ENCODE measurements at regions not wholly inside any gene's neighbourhood (a gene's known extent, or its start where the extent isn't known, plus 50 kb on each side); places are given as distances from the start of the nearest gene placed in this dataset.

DNA sequence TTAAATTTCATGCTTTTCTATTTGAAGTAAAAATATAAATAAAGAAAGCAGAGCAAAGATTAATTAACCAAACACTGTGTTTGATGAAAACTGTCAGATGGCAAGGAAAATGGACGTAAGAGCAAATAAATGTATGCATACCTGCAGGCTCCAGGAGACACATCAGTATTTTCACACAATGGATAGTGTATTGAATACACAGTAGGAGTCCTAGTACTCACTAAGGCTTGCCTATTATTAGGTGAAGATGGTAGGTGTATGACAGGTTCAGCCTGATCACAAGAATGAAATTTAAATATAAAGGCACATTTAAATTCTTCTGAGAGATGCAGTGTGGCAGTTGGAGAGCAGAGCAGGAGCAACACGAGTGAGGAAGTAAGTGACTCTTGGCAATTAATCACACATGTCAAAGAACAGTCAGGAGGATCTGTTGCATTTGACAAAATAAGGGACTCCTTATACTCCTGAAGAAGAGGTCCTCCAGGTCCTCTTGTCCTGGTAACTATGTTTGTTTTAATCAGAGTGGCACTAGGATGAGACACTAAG lies 106.0 kb upstream of the NDST4 start:
- TF ChIP-seq EP300 (IDR thresholded peaks at IDR 0.05; ENCODE audit: low read depth) (no peak), POLR2A (IDR thresholded peaks at IDR 0.05) (no peak), POLR2AphosphoS5 (IDR thresholded peaks at IDR 0.05) (no peak)
- TF ChIP-seq, protein P1, sequence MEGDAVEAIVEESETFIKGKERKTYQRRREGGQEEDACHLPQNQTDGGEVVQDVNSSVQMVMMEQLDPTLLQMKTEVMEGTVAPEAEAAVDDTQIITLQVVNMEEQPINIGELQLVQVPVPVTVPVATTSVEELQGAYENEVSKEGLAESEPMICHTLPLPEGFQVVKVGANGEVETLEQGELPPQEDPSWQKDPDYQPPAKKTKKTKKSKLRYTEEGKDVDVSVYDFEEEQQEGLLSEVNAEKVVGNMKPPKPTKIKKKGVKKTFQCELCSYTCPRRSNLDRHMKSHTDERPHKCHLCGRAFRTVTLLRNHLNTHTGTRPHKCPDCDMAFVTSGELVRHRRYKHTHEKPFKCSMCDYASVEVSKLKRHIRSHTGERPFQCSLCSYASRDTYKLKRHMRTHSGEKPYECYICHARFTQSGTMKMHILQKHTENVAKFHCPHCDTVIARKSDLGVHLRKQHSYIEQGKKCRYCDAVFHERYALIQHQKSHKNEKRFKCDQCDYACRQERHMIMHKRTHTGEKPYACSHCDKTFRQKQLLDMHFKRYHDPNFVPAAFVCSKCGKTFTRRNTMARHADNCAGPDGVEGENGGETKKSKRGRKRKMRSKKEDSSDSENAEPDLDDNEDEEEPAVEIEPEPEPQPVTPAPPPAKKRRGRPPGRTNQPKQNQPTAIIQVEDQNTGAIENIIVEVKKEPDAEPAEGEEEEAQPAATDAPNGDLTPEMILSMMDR (IDR thresholded peaks at IDR 0.05): no peak

Data from transverse colon (tissue), 4 donors.